GM06990 (cell line): ENCODE measurements at regions not wholly inside any gene's neighbourhood (a gene's known extent, or its start where the extent isn't known, plus 50 kb on each side); places are given as distances from the start of the nearest gene placed in this dataset.

Experiments used
- DNase-seq: peaks from one replicate; pipeline ENCODE4 v3.0.0-alpha.2; 2011; ENCODE audit not compliant: insufficient read length; ENCODE audit errors: extremely low read depth
- H3K27me3 ChIP-seq: replicated peaks from 2 replicates; pipeline ENCODE4 v1.6.0; 2011; ENCODE audit warnings: low read length; ENCODE audit not compliant: control insufficient read depth, insufficient read depth
- H3K36me3 ChIP-seq: 2 replicates; pipeline ENCODE4 v1.5.1; 2011; ENCODE audit warnings: low read length; ENCODE audit not compliant: control insufficient read depth, insufficient read depth
- H3K4me3 ChIP-seq: replicated peaks from 2 replicates; pipeline ENCODE4 v1.5.1; 2011; ENCODE audit warnings: low read depth, mild to moderate bottlenecking, control low read depth, low read length
- CTCF ChIP-seq: IDR thresholded peaks from 2 replicates; pipeline ENCODE4 v1.5.1; 2011; ENCODE audit warnings: low read length, control low read depth, mild to moderate bottlenecking, inconsistent platforms; ENCODE audit not compliant: insufficient read depth, poor library complexity, severe bottlenecking

- TF ChIP-seq CTCF, result peak; percentile 73
- Histone ChIP-seq H3K27me3 (peaks cover under 1% of the 10 kb centered on the region; the same call in 1 of the 2 replicates), H3K4me3 (no peak overlapping the region), H3K36me3 (no peaks in the 10 kb centered on the region)
- DNase-seq, result no peak
Observed at GRCh38 chr2:191555092-191555742, 122.7 kb upstream of the NABP1 start.

GRCh38 chr2:191556463-191556862, 121.5 kb upstream of the NABP1 start:
- DNase-seq, result no peak
- no peak for TF ChIP-seq CTCF
- no peaks in the 10 kb centered on the region; the same call in 1 of the 2 replicates for H3K27me3 ChIP-seq
- no peaks in the 10 kb centered on the region for H3K36me3 ChIP-seq
- H3K4me3 ChIP-seq, result no peak overlapping the region

- H3K36me3 ChIP-seq, result no peaks in the 10 kb centered on the region
- no peak for TF ChIP-seq CTCF
- H3K4me3 ChIP-seq, result no peak overlapping the region
- no peak for DNase-seq
- H3K27me3 ChIP-seq, result no peaks in the 10 kb centered on the region
Observed at GRCh38 chr2:191557841-191558240, 120.1 kb upstream of the NABP1 start.

GRCh38 chr2:191559569-191559968, 118.4 kb upstream of the NABP1 start:
- H3K27me3 ChIP-seq, result no peaks in the 10 kb centered on the region; the same call in 1 of the 2 replicates
- no peak overlapping the region for H3K4me3 ChIP-seq
- TF ChIP-seq CTCF, result no peak
- no peaks in the 10 kb centered on the region for H3K36me3 ChIP-seq
- no peak for DNase-seq

- Histone ChIP-seq H3K36me3 (no peaks in the 10 kb centered on the region), H3K4me3 (no peak overlapping the region), H3K27me3 (no peaks in the 10 kb centered on the region; the same call in 1 of the 2 replicates)
- no peak for TF ChIP-seq CTCF
- DNase-seq, result no peak
Observed at GRCh38 chr2:191560411-191560980, 117.4 kb upstream of the NABP1 start.
